ENCODE measurements at regions not wholly inside any gene's neighbourhood (a gene's known extent, or its start where the extent isn't known, plus 50 kb on each side); places are given as distances from the start of the nearest gene placed in this dataset.
A peak's percentile ranks its signal among the peaks of the same experiment; 100 is the strongest.
"Not testable (repeated sequence)": the region's sequence is repeated elsewhere in the genome, so short reads cannot be mapped to it uniquely, and the experiment has no call there.

GRCh38 chr11:54797906-54798305, 91.3 kb downstream of the OR4A5 start:
- DNase-seq (ENCODE audit: low read depth); H3K4me3 ChIP-seq (ENCODE audit: low read depth, low read length): not testable (repeated sequence)

- TF ChIP-seq, protein P1, sequence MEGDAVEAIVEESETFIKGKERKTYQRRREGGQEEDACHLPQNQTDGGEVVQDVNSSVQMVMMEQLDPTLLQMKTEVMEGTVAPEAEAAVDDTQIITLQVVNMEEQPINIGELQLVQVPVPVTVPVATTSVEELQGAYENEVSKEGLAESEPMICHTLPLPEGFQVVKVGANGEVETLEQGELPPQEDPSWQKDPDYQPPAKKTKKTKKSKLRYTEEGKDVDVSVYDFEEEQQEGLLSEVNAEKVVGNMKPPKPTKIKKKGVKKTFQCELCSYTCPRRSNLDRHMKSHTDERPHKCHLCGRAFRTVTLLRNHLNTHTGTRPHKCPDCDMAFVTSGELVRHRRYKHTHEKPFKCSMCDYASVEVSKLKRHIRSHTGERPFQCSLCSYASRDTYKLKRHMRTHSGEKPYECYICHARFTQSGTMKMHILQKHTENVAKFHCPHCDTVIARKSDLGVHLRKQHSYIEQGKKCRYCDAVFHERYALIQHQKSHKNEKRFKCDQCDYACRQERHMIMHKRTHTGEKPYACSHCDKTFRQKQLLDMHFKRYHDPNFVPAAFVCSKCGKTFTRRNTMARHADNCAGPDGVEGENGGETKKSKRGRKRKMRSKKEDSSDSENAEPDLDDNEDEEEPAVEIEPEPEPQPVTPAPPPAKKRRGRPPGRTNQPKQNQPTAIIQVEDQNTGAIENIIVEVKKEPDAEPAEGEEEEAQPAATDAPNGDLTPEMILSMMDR (IDR thresholded peaks at IDR 0.05; ENCODE audit: control insufficient read depth, extremely low read depth, insufficient read depth) = no peak
- no peak for DNase-seq (ENCODE audit: low read depth)
Measured at GRCh38 chr11:54832676-54833075, 126.0 kb downstream of the OR4A5 start.

DNA sequence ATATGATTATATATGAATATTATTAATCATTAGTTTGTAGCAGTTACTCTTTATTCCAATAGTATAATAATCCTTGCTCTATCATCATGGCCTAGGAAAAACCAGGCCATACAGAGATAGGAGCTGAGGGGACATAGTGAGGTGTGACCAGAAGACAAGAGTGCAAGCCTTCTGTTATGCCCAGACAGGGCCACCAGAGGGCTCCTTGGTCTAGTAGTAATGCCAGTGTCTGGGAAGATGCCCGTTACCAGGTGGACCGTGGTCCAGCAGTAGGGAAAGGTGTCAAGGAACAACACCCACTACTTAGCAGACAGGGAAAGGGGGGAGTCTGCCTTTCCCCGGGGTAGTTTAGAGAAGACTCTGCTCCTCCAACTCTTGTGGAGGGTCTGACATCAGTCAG, 148.4 kb downstream of the OR4A5 start:
- DNase-seq (ENCODE audit: low read depth); H3K4me3 ChIP-seq (ENCODE audit: low read depth, low read length): not testable (repeated sequence)
- TF ChIP-seq, protein P1 (IDR thresholded peaks at IDR 0.05; ENCODE audit: control insufficient read depth, extremely low read depth, insufficient read depth) = peak; percentile 44

More at GRCh38 chr11:54832676-54833075, 126.0 kb downstream of the OR4A5 start:
- no peak overlapping the region for H3K4me3 ChIP-seq (ENCODE audit: low read depth, low read length)

Data from LNCaP clone FGC (cell line).